ENCODE measurements at regions not wholly inside any gene's neighbourhood (a gene's known extent, or its start where the extent isn't known, plus 50 kb on each side); places are given as distances from the start of the nearest gene placed in this dataset.

- no peak for TF ChIP-seq GATA1 (IDR thresholded peaks at IDR 0.05; ENCODE audit: low read depth, low read length)
- TF ChIP-seq POLR2A (IDR thresholded peaks at IDR 0.05; ENCODE audit: low read length): no peak
Measured at GRCh38 chr5:120103495-120103894, 360.6 kb upstream of the PRR16 start.

Data from erythroblast (primary cell).